Islet precursor cell (in vitro differentiated cells): ENCODE measurements at regions not wholly inside any gene's neighbourhood (a gene's known extent, or its start where the extent isn't known, plus 50 kb on each side); places are given as distances from the start of the nearest gene placed in this dataset.
"Not testable (repeated sequence)": the region's sequence is repeated elsewhere in the genome, so short reads cannot be mapped to it uniquely, and the experiment has no call there.

Experiments used
- DNase-seq: peaks from one replicate; pipeline ENCODE4 v3.0.0-alpha.2; 2018

- no peak for DNase-seq
These were observed 363.4 kb downstream of the NPR3 start for GRCh38 chr5:33074548-33074947.

GRCh38 chr5:33075731-33076130 lies 364.6 kb downstream of the NPR3 start:
- DNase-seq = no peak

- no peak for DNase-seq
These were observed 361.2 kb upstream of the TARS1 start for GRCh38 chr5:33079548-33079947.

- no peak for DNase-seq
These were observed 360.5 kb upstream of the TARS1 start for GRCh38 chr5:33080287-33080686.

- DNase-seq = no peak
These were observed 352.6 kb upstream of the TARS1 start for GRCh38 chr5:33088176-33088575.

- no peak for DNase-seq
These were observed 349.0 kb upstream of the TARS1 start for GRCh38 chr5:33091571-33092363.

GRCh38 chr5:33092719-33093118 lies 348.0 kb upstream of the TARS1 start:
- no peak for DNase-seq

- no peak for DNase-seq
These were observed 338.2 kb upstream of the TARS1 start for GRCh38 chr5:33102551-33102950.

- DNase-seq = no peak
These were observed 335.2 kb upstream of the TARS1 start for GRCh38 chr5:33105521-33105941.

GRCh38 chr5:33110496-33110895 lies 330.3 kb upstream of the TARS1 start:
- DNase-seq = not testable (repeated sequence)

GRCh38 chr5:33114361-33114760 lies 326.4 kb upstream of the TARS1 start:
- DNase-seq = no peak

- DNase-seq = no peak
These were observed 325.3 kb upstream of the TARS1 start for GRCh38 chr5:33115467-33115866.

- no peak for DNase-seq
These were observed 321.9 kb upstream of the TARS1 start for GRCh38 chr5:33118761-33119415.

- no peak for DNase-seq
These were observed 320.1 kb upstream of the TARS1 start for GRCh38 chr5:33120671-33121070.

- DNase-seq = no peak
These were observed 311.5 kb upstream of the TARS1 start for GRCh38 chr5:33129309-33129708.

GRCh38 chr5:33136785-33137184 lies 304.0 kb upstream of the TARS1 start:
- DNase-seq = no peak

- DNase-seq = not testable (repeated sequence)
These were observed 302.6 kb upstream of the TARS1 start for GRCh38 chr5:33138145-33138544.

- DNase-seq = no peak
These were observed 297.2 kb upstream of the TARS1 start for GRCh38 chr5:33143405-33144123.

GRCh38 chr5:33146881-33147280 lies 293.9 kb upstream of the TARS1 start:
- no peak for DNase-seq

- peak; percentile 59 for DNase-seq
These were observed 292.7 kb upstream of the TARS1 start for GRCh38 chr5:33148076-33148513.

GRCh38 chr5:33153372-33153771 lies 287.4 kb upstream of the TARS1 start:
- no peak for DNase-seq

GRCh38 chr5:33153831-33154230 lies 286.9 kb upstream of the TARS1 start:
- peak; percentile 53 for DNase-seq

GRCh38 chr5:33160871-33161270 lies 279.9 kb upstream of the TARS1 start:
- DNase-seq = no peak

- no peak for DNase-seq
These were observed 279.3 kb upstream of the TARS1 start for GRCh38 chr5:33161421-33161820.
